Left ventricle myocardium inferior (tissue), 1 donor: ENCODE measurements at regions not wholly inside any gene's neighbourhood (a gene's known extent, or its start where the extent isn't known, plus 50 kb on each side); places are given as distances from the start of the nearest gene placed in this dataset.

ENCODE experiments used
- DNase-seq: peaks from one replicate; pipeline ENCODE4 v3.0.0-alpha.2; 2020
- H3K27ac ChIP-seq: fragments of 200-600 bp; replicated peaks from 2 replicates; pipeline ENCODE4 v1.8.0; 2021
- H3K27me3 ChIP-seq: fragments of 200-600 bp; 2 replicates; pipeline ENCODE4 v1.8.0; 2021; ENCODE audit warnings: low read depth
- H3K36me3 ChIP-seq: fragments of 200-600 bp; 2 replicates; pipeline ENCODE4 v1.8.0; 2021
- H3K4me1 ChIP-seq: fragments of 200-600 bp; 2 replicates; pipeline ENCODE4 v1.8.0; 2021
- H3K4me3 ChIP-seq: fragments of 200-600 bp; 2 replicates; pipeline ENCODE4 v1.8.0; 2021; ENCODE audit warnings: mild to moderate bottlenecking, moderate library complexity
- H3K9me3 ChIP-seq: fragments of 200-600 bp; replicated peaks from 2 replicates; pipeline ENCODE4 v1.8.0; 2021
- intact Hi-C: fragments of 100-400 bp; cut with micrococcal nuclease; formaldehyde crosslinking; loops from one replicate; pipeline ENCODE4 v1.11.0; 2022
- TF ChIP-seq, protein P1 (sequence below): fragments of 200-600 bp; IDR thresholded peaks from 2 replicates; pipeline ENCODE4 v1.8.0; 2021; ENCODE audit warnings: antibody characterized with exemption, mild to moderate bottlenecking, borderline replicate concordance
- donor health status: DM: no; HTN: yes; CAD: no; lungs with severe emphysema.

DNA sequence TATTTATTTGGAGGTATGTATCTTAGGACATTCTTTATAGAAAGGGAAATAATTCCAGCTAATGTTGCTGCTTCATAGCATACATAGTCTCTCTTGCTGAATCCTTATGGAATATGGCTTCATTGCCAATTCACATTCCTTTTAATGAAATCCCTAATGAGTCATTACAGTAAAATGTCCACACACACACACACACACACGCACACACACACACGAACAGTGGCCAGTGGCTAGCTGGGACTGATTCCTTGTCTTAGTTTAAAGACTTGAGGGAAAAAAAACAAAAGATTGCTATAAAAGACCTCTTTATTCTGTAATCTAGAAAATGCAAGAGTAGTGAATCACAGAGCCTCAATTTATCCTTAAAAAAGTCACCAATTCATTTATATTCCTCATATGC lies 301.6 kb downstream of the SLITRK6 start:
- no peaks in the 10 kb centered on the region for H3K27me3 ChIP-seq
- H3K4me1 ChIP-seq: no peaks in the 10 kb centered on the region
- H3K4me3 ChIP-seq: no peak overlapping the region
- TF ChIP-seq, protein P1, sequence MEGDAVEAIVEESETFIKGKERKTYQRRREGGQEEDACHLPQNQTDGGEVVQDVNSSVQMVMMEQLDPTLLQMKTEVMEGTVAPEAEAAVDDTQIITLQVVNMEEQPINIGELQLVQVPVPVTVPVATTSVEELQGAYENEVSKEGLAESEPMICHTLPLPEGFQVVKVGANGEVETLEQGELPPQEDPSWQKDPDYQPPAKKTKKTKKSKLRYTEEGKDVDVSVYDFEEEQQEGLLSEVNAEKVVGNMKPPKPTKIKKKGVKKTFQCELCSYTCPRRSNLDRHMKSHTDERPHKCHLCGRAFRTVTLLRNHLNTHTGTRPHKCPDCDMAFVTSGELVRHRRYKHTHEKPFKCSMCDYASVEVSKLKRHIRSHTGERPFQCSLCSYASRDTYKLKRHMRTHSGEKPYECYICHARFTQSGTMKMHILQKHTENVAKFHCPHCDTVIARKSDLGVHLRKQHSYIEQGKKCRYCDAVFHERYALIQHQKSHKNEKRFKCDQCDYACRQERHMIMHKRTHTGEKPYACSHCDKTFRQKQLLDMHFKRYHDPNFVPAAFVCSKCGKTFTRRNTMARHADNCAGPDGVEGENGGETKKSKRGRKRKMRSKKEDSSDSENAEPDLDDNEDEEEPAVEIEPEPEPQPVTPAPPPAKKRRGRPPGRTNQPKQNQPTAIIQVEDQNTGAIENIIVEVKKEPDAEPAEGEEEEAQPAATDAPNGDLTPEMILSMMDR: no peak
- no peak for DNase-seq
- peaks cover 14% of the 10 kb centered on the region for H3K9me3 ChIP-seq
- no peak overlapping the region for H3K27ac ChIP-seq
- no peaks in the 10 kb centered on the region for H3K36me3 ChIP-seq
- intact Hi-C loops: no loop called here

DNA sequence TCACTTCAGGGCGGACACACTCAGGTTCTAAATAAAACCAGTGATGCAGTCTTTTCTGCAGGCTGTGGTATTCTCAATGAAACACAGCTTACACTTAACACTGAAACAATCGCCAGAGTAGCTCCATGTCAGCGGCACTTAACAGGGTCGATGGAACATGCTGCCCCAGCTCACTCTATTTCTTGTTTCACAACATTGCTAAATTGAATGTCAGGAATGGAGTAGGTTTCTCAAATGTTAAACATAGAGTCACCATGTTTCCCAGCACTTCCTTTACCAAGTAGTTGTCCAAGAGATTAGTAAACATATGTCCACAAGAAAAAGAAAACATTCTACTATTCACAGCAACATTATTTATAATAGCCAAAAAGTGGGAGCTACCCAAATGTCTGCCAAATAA lies 306.9 kb downstream of the SLITRK6 start:
- Histone ChIP-seq H3K27ac (no peak overlapping the region), H3K27me3 (no peaks in the 10 kb centered on the region), H3K4me3 (no peak overlapping the region), H3K36me3 (no peaks in the 10 kb centered on the region), H3K4me1 (no peaks in the 10 kb centered on the region), H3K9me3 (peaks cover 17% of the 10 kb centered on the region)
- TF ChIP-seq, protein P1: no peak
- intact Hi-C loops: no loop called here
- DNase-seq: no peak

DNA sequence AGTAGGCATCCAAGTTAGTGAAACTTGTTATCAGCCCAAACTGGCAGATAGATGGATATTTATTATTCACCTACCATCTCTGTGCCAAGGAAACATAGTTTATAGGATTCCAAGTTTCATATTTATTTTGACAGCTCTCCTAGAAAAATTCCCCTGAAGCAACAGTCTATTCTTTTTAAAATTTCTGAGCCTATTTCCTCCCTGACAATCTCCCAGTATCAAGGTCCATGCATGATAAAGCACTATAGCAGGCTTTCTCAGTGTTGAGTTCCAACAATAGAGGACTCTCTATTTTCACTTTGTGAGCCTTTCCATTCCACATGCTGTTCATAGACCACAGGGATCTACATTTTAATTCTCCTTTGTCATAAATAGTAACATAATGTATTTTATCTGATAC lies 312.6 kb downstream of the SLITRK6 start:
- Histone ChIP-seq H3K4me1 (no peaks in the 10 kb centered on the region), H3K4me3 (no peak overlapping the region), H3K36me3 (no peaks in the 10 kb centered on the region), H3K27me3 (no peaks in the 10 kb centered on the region), H3K27ac (no peak overlapping the region), H3K9me3 (peaks cover 19% of the 10 kb centered on the region)
- DNase-seq: no peak
- TF ChIP-seq, protein P1: no peak
- intact Hi-C loops: no loop called here

DNA sequence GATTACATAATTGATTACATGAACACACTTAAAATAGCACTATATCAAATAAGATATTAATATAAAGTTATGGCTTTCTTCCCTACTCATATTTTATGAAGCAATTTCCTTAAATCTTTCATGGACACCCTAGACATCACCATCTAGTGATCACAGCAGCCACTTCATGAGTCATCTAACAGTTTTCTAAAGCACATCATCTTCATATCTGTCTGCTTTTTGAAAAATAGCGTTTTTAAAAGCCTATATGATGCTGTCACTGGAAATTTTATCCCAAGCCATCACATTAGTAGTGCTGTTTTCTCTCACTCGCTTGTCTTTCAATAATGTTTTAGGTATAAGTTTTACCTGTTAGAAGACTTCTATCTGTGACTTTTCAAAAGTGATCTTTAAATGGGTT lies 326.1 kb downstream of the SLITRK6 start:
- no peaks in the 10 kb centered on the region for H3K9me3 ChIP-seq
- H3K4me3 ChIP-seq: no peak overlapping the region
- no peak for DNase-seq
- no peaks in the 10 kb centered on the region for H3K4me1 ChIP-seq
- no peaks in the 10 kb centered on the region for H3K36me3 ChIP-seq
- H3K27ac ChIP-seq: no peak overlapping the region
- TF ChIP-seq, protein P1: no peak
- no peaks in the 10 kb centered on the region for H3K27me3 ChIP-seq
- intact Hi-C loops: no loop called here

DNA sequence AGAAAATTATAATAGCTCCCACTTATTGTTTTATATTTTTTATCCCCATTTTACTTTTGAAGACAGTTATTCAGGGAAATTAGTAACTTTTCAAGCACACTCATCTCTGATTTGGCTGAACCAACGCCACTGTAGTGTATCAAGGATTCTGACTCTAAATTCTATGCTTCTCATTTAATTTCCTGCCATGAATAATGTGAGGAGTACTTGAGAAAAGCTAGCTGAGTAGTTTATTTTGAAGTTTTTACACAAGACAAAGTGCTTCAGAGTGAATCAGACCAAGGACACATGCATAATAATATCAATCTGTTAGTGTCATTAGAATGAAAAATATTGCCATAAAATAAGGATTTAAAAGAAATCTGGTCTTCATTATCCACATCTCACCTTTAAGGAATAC lies 329.9 kb downstream of the SLITRK6 start:
- H3K27ac ChIP-seq: no peak overlapping the region
- H3K27me3 ChIP-seq: no peaks in the 10 kb centered on the region
- no peak overlapping the region for H3K4me3 ChIP-seq
- no peak for DNase-seq
- H3K4me1 ChIP-seq: no peaks in the 10 kb centered on the region
- no peaks in the 10 kb centered on the region for H3K36me3 ChIP-seq
- H3K9me3 ChIP-seq: peaks cover 4% of the 10 kb centered on the region
- TF ChIP-seq, protein P1: no peak
- intact Hi-C loops: no loop called here
